ENCODE measurements at regions not wholly inside any gene's neighbourhood (a gene's known extent, or its start where the extent isn't known, plus 50 kb on each side); places are given as distances from the start of the nearest gene placed in this dataset.

- no TSS peak for BruUV-seq (replicated peaks)
Observed at GRCh38 chrX:76064825-76065224, 108.0 kb upstream of the PBDC1 start.

More at GRCh38 chrX:76064825-76065224, 108.0 kb upstream of the PBDC1 start:
- no peaks in the 10 kb centered on the region for H3K79me2 ChIP-seq (ENCODE audit: control insufficient read depth, insufficient read depth, low read length)
- H4K20me1 ChIP-seq (ENCODE audit: control insufficient read depth, insufficient read depth): no peaks in the 10 kb centered on the region
- peak; percentile 42; the same call in 2 of the 3 replicates for ATAC-seq
- H2AFZ ChIP-seq (ENCODE audit: control insufficient read depth, low read depth, low read length): no peak overlapping the region
- no peak for FAIRE-seq
- no peaks in the 10 kb centered on the region for H3K4me1 ChIP-seq (ENCODE audit: control insufficient read depth, insufficient read depth, low read length)
- H3K9me3 ChIP-seq (replicated peaks; ENCODE audit: control insufficient read depth, insufficient read depth, low read length): no peaks in the 10 kb centered on the region; the same call in 2 of the 3 replicates
- no peaks in the 10 kb centered on the region for H3K36me3 ChIP-seq (ENCODE audit: control insufficient read depth in 2 of 2, insufficient read depth in 2 of 2, low read length in 1 of 2)
- POLR2A ChIA-PET: no interaction called here
- H3K27ac ChIP-seq (ENCODE audit: control insufficient read depth, insufficient read depth): no peak overlapping the region
- SMC1A ChIA-PET (ENCODE audit: uncharacterized antibody, unreplicated experiment): no interaction called here
- in situ Hi-C loops (cut with MboI): no loop called here
- intact Hi-C loops (cut with micrococcal nuclease; ENCODE audit: unreplicated experiment): no loop called here
- RAD21 ChIA-PET (ENCODE audit: unreplicated experiment): no interaction called here
- no peak for DNase-seq (ENCODE audit: low read depth, low spot score)
- 0% methylated on average over 1 of the region's 1 CpG for WGBS (ENCODE audit: insufficient coverage, insufficient replicate concordance, low lambda C conversion rate, missing lambda C conversion rate)
- H3K9ac ChIP-seq (ENCODE audit: control insufficient read depth, insufficient read depth, low read length): no peak overlapping the region
- CTCF ChIA-PET: no interaction called here
- H3K4me3 ChIP-seq: no peak overlapping the region
- H3K27me3 ChIP-seq (replicated peaks in 1 of 2; ENCODE audit: control insufficient read depth in 2 of 2, insufficient read depth in 2 of 2, low read length in 1 of 2): no peaks in the 10 kb centered on the region
- no peak overlapping the region for H3K4me2 ChIP-seq (ENCODE audit: control insufficient read depth, insufficient read depth)
- no peak for TF ChIP-seq NFIC (IDR thresholded peaks at IDR 0.05; ENCODE audit: low read depth, low read length)
- peak; percentile 38; the same call in 1 of the 2 replicates for TF ChIP-seq SPI1 (IDR thresholded peaks at IDR 0.05; ENCODE audit: borderline replicate concordance, insufficient read depth, low read depth, low read length)
- no peak for TF ChIP-seq POLR2A (IDR thresholded peaks at IDR 0.05; ENCODE audit: low read depth, low read length)
- TF ChIP-seq NR2F1 (conservative IDR thresholded peaks at IDR 0.05): peak; percentile 48; the same call in 1 of the 2 replicates
- TF ChIP-seq ZBTB40 (IDR thresholded peaks at IDR 0.05; ENCODE audit: borderline replicate concordance): no peak
- TF ChIP-seq CHD4 (IDR thresholded peaks at IDR 0.05): no peak
- TF ChIP-seq BCL11A (IDR thresholded peaks at IDR 0.05; ENCODE audit: low read depth, low read length): no peak
